A673 (cell line): ENCODE measurements at regions not wholly inside any gene's neighbourhood (a gene's known extent, or its start where the extent isn't known, plus 50 kb on each side); places are given as distances from the start of the nearest gene placed in this dataset.
"Not testable (repeated sequence)": the region's sequence is repeated elsewhere in the genome, so short reads cannot be mapped to it uniquely, and the experiment has no call there.

Experiments
- BruUV-seq: library from RNA; stranded (reverse); fragments of 400-500 nt; replicated peaks from 2 replicates; lab custom pipeline; 2021; lab: Mats Ljungman, UMichigan
- CTCF ChIA-PET: fragments of 300-600 bp; sonication (Branson Sonifier 250); formaldehyde crosslinking; loops from one replicate; lab custom pipeline; 2022; ENCODE audit warnings: antibody characterized with exemption; lab: Charles Lee
- POLR2A ChIA-PET: fragments of 300-600 bp; sonication (Branson Sonifier 250); formaldehyde crosslinking; loops from one replicate; lab custom pipeline; 2022; ENCODE audit warnings: antibody characterized with exemption; ENCODE audit not compliant: low non-redundant PET; lab: Charles Lee
- DNase-seq: peaks from one replicate; pipeline ENCODE4 v3.0.0-alpha.2; 2015; ENCODE audit warnings: low spot score
- H3K27ac ChIP-seq: fragments of 200-600 bp; sonication (generic); 2 replicates; pipeline ENCODE4 v1.5.1; 2016; ENCODE audit warnings: mixed run types, low read depth, mild to moderate bottlenecking, mixed read lengths, antibody characterized with exemption, low read length; ENCODE audit not compliant: poor library complexity, severe bottlenecking
- H3K27me3 ChIP-seq: fragments of 200-600 bp; sonication (generic); replicated peaks from 2 replicates; pipeline ENCODE4 v1.6.1; 2017; ENCODE audit warnings: mixed run types, low read depth, mild to moderate bottlenecking, mixed read lengths, antibody characterized with exemption, low read length; ENCODE audit not compliant: insufficient read depth, poor library complexity
- H3K36me3 ChIP-seq: fragments of 200-600 bp; sonication (generic); 2 replicates; pipeline ENCODE4 v1.6.1; 2016; ENCODE audit warnings: mixed run types, mild to moderate bottlenecking, mixed read lengths, antibody characterized with exemption, low read length; ENCODE audit not compliant: insufficient read depth, poor library complexity, severe bottlenecking
- H3K4me1 ChIP-seq: fragments of 200-600 bp; sonication (generic); 2 replicates; pipeline ENCODE4 v1.6.1; 2017; ENCODE audit warnings: mixed run types, mild to moderate bottlenecking, mixed read lengths, antibody characterized with exemption, low read length; ENCODE audit not compliant: insufficient read depth, poor library complexity, severe bottlenecking
- H3K4me3 ChIP-seq: fragments of 200-600 bp; sonication (generic); 2 replicates; pipeline ENCODE4 v1.5.1; 2016; ENCODE audit warnings: low read depth, mixed run types, mild to moderate bottlenecking, mixed read lengths, low read length; ENCODE audit not compliant: poor library complexity, severe bottlenecking
- H3K9me3 ChIP-seq: fragments of 200-600 bp; sonication (generic); 2 replicates; pipeline ENCODE4 v1.6.1; 2016; ENCODE audit warnings: mixed run types, low read depth, mild to moderate bottlenecking, mixed read lengths, antibody characterized with exemption, low read length; ENCODE audit not compliant: poor library complexity, severe bottlenecking
- EZH2 ChIP-seq: fragments of 200-600 bp; sonication (generic); IDR thresholded peaks from 2 replicates; pipeline ENCODE4 v1.6.1; 2017; ENCODE audit warnings: borderline replicate concordance, low read depth, mild to moderate bottlenecking, mixed read lengths, antibody characterized with exemption, low read length; ENCODE audit not compliant: poor library complexity, severe bottlenecking
- intact Hi-C: fragments of 100-400 bp; cut with micrococcal nuclease; formaldehyde crosslinking; loops from one replicate; pipeline ENCODE4 v1.10.0; 2022; ENCODE audit not compliant: unreplicated experiment
- TF ChIP-seq, protein P1 (sequence below): fragments of 300-800, 200-600 bp; sonication (generic); conservative IDR thresholded peaks from 2 replicates; pipeline ENCODE4 v1.5.1; 2017; ENCODE audit warnings: low read depth, mild to moderate bottlenecking, antibody characterized with exemption, low read length, moderate library complexity, mixed read lengths

GRCh38 chr3:31321620-31322019, 211.1 kb upstream of the STT3B start:
- TF ChIP-seq EZH2: no peak
- TF ChIP-seq, protein P1, sequence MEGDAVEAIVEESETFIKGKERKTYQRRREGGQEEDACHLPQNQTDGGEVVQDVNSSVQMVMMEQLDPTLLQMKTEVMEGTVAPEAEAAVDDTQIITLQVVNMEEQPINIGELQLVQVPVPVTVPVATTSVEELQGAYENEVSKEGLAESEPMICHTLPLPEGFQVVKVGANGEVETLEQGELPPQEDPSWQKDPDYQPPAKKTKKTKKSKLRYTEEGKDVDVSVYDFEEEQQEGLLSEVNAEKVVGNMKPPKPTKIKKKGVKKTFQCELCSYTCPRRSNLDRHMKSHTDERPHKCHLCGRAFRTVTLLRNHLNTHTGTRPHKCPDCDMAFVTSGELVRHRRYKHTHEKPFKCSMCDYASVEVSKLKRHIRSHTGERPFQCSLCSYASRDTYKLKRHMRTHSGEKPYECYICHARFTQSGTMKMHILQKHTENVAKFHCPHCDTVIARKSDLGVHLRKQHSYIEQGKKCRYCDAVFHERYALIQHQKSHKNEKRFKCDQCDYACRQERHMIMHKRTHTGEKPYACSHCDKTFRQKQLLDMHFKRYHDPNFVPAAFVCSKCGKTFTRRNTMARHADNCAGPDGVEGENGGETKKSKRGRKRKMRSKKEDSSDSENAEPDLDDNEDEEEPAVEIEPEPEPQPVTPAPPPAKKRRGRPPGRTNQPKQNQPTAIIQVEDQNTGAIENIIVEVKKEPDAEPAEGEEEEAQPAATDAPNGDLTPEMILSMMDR: no peak
- no peaks in the 10 kb centered on the region for H3K4me1 ChIP-seq
- H3K4me3 ChIP-seq: no peak overlapping the region
- CTCF ChIA-PET: no interaction called here
- intact Hi-C loops: no loop called here
- no peaks in the 10 kb centered on the region for H3K27me3 ChIP-seq
- DNase-seq: no peak
- no TSS peak for BruUV-seq
- H3K36me3 ChIP-seq: no peaks in the 10 kb centered on the region
- POLR2A ChIA-PET: no interaction called here
- H3K9me3 ChIP-seq: no peaks in the 10 kb centered on the region
- no peak overlapping the region for H3K27ac ChIP-seq

DNA sequence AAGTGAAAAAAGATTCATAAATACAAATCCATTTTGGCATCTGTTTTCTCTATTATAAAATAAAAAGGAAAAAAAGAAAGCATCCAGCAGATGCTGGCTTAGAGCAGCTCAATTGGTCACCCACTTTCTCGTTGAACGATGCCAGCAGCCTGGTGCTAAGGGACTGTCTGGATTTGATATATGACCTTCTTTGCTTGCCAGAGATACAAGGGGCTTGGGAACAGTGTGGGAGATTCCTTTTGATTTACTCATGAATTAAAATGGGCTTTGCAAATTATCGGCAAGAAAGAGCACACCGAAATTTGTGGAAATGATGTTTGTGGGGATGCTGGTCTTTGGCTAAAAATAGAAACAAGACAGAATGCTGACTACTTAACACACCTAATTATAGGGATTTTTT, 210.3 kb upstream of the STT3B start:
- intact Hi-C loops: no loop called here
- H3K27me3 ChIP-seq: no peaks in the 10 kb centered on the region
- no peaks in the 10 kb centered on the region for H3K36me3 ChIP-seq
- H3K4me3 ChIP-seq: no peak overlapping the region
- H3K9me3 ChIP-seq: no peaks in the 10 kb centered on the region
- CTCF ChIA-PET: no interaction called here
- no peak overlapping the region for H3K27ac ChIP-seq
- POLR2A ChIA-PET: no interaction called here
- BruUV-seq: no TSS peak
- no peak for DNase-seq
- no peak for TF ChIP-seq EZH2
- TF ChIP-seq, protein P1: no peak
- H3K4me1 ChIP-seq: no peaks in the 10 kb centered on the region

GRCh38 chr3:31327826-31328357, 204.8 kb upstream of the STT3B start:
- CTCF ChIA-PET, H3K27ac ChIP-seq, BruUV-seq, POLR2A ChIA-PET, DNase-seq, H3K9me3 ChIP-seq, H3K27me3 ChIP-seq, H3K4me1 ChIP-seq, H3K4me3 ChIP-seq, intact Hi-C loops, H3K36me3 ChIP-seq: not testable (repeated sequence)

- no TSS peak for BruUV-seq
- DNase-seq: no peak
- Histone ChIP-seq H3K36me3 (no peaks in the 10 kb centered on the region), H3K27me3 (no peaks in the 10 kb centered on the region), H3K4me3 (no peak overlapping the region), H3K9me3 (no peaks in the 10 kb centered on the region), H3K27ac (no peak overlapping the region), H3K4me1 (no peaks in the 10 kb centered on the region)
- TF ChIP-seq EZH2: no peak
- TF ChIP-seq, protein P1: no peak
- intact Hi-C loops: no loop called here
- ChIA-PET POLR2A (no interaction called here), CTCF (no interaction called here)
Observed at GRCh38 chr3:31331278-31331677, 201.4 kb upstream of the STT3B start.
